GM12873 (cell line): ENCODE measurements at regions not wholly inside any gene's neighbourhood (a gene's known extent, or its start where the extent isn't known, plus 50 kb on each side); places are given as distances from the start of the nearest gene placed in this dataset.

ENCODE experiments used
- CTCF ChIP-seq: IDR thresholded peaks from 2 replicates; pipeline ENCODE4 v1.5.1; 2012; ENCODE audit warnings: low read depth, mild to moderate bottlenecking, moderate library complexity, low read length, control low read depth; ENCODE audit not compliant: insufficient read depth; ENCODE audit errors: missing control alignments

GRCh38 chr1:37186246-37186756, 152.0 kb upstream of the GRIK3 start:
- TF ChIP-seq CTCF: no peak

- TF ChIP-seq CTCF: no peak
These were observed 154.8 kb upstream of the GRIK3 start for GRCh38 chr1:37189111-37189510.

DNA sequence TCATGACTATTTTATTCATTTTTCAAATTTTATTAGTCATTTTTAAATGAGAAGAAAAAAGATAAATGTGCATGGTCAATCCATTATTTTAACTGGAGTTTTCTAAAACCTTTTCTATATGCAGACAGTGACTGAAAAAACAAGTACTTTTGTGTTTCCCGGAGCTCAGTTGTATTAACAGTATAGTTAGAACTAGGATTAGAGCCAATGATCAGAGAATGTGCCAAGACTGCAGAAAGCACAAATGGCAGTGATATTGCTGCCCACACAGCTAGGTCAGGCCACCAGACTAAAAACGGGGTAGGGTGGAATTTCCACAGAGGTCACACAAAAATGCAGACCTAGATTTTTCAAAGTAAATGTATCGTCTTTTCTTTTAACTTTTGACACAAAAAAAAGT, 163.1 kb upstream of the GRIK3 start:
- TF ChIP-seq CTCF: no peak

GRCh38 chr1:37233606-37234005, 199.3 kb upstream of the GRIK3 start:
- no peak for TF ChIP-seq CTCF

- TF ChIP-seq CTCF: no peak
These were observed 200.7 kb upstream of the GRIK3 start for GRCh38 chr1:37234941-37235418.

DNA sequence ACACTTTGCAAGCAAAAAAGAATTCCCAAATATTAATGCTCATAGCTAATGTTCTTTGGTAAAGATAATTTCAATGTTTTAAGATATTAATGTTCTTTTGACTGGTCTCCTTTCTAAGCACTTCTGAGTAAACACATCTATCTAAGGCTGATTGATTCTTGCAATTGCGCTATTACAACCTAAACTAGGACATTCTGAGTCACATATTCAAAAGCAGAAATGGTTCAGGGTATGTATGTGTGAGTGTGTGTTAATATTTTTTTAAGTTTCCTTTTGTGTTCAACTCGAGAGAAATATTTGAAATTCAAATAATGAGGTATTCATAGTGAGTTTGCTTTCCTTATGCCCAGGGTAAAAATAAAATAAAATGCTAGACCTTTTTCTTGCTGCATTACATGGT, 203.6 kb upstream of the GRIK3 start:
- no peak for TF ChIP-seq CTCF

DNA sequence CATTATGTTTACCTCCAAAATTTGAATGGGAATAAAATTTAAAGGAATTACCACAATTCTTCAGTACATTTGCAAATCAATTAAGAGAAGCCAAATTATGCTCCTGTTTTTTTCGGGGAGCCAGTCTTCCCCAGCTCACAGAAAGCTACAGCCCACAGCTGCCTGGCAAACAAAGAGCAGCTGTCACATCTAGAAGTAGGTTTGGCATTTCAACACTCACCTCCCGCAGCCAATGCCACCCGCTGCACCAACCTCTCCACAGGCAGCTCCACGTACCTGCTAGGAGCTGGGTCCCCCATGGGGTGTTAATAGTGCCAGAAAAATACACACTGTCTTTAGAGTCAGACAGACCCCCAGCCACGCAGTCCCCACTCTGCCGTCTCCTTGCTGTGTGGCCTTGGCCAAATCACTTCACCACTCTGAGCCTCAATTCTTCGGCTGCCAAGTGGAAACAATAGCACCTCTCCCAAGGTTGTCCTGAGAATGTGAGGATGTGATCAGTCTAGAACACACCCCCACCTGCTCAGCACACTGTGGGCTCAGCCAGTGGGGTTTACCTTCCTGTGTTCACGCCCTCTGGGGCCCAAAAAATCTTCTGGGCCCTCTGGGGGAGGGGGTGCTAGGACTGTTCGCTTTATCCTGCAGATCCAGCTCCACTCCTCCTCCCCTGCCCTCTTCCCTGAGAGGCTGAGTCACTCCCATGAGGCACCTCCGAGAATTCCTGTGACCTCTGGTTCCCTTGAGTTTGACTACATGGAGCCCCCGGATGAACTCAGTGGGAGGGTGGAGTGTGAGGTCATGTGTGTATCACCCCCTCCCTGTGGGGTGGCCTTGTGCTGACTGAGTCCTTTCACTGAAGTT, 204.3 kb upstream of the GRIK3 start:
- TF ChIP-seq CTCF: no peak
